Left lobe of liver (tissue), 2 donors: ENCODE measurements at regions not wholly inside any gene's neighbourhood (a gene's known extent, or its start where the extent isn't known, plus 50 kb on each side); places are given as distances from the start of the nearest gene placed in this dataset.
"Not testable (repeated sequence)": the region's sequence is repeated elsewhere in the genome, so short reads cannot be mapped to it uniquely, and the experiment has no call there.

Experiments
- ATAC-seq: fragments of 200-7000 bp; cut with Tn5 transposase; one replicate; pipeline ENCODE4 v1.9.1; 2020; ENCODE audit warnings: mild to moderate bottlenecking, moderate library complexity
- DNase-seq: peaks from one replicate; pipeline ENCODE4 v3.0.0-alpha.2; 2020; ENCODE audit warnings: low spot score
- donor health status: DM: no; HTN: no; CAD: no; lungs with moderate emphysema.
- donor health status: DM: no; HTN: yes; CAD: no.

- ATAC-seq (no peak), DNase-seq (no peak)
Measured at GRCh38 chr7:137110535-137110934, 233.0 kb downstream of the PTN start.

GRCh38 chr7:137110091-137110509, 233.4 kb downstream of the PTN start:
- ATAC-seq (no peak), DNase-seq (no peak)

- ATAC-seq, DNase-seq: not testable (repeated sequence)
Measured at GRCh38 chr7:137107802-137108201, 235.7 kb downstream of the PTN start.

- not testable (repeated sequence) for ATAC-seq, DNase-seq
Measured at GRCh38 chr7:137103526-137103925, 235.1 kb downstream of the CHRM2 start.

GRCh38 chr7:137097111-137097510, 228.7 kb downstream of the CHRM2 start:
- no peak for ATAC-seq
- DNase-seq: no peak

- DNase-seq (no peak), ATAC-seq (no peak)
Measured at GRCh38 chr7:137096607-137097006, 228.2 kb downstream of the CHRM2 start.

GRCh38 chr7:137093198-137093597, 224.7 kb downstream of the CHRM2 start:
- DNase-seq (no peak), ATAC-seq (no peak)

- ATAC-seq (no peak), DNase-seq (no peak)
Measured at GRCh38 chr7:137091396-137091795, 222.9 kb downstream of the CHRM2 start.

GRCh38 chr7:137086896-137087295, 218.4 kb downstream of the CHRM2 start:
- no peak for ATAC-seq
- DNase-seq: no peak

GRCh38 chr7:137084607-137085380, 216.3 kb downstream of the CHRM2 start:
- ATAC-seq: no peak
- DNase-seq: no peak

- DNase-seq: no peak
- no peak for ATAC-seq
Measured at GRCh38 chr7:137082391-137082790, 213.9 kb downstream of the CHRM2 start.

GRCh38 chr7:137081321-137082093, 213.1 kb downstream of the CHRM2 start:
- DNase-seq: peak; percentile 75
- ATAC-seq: peak; percentile 98

GRCh38 chr7:137080516-137081203, 212.2 kb downstream of the CHRM2 start:
- DNase-seq: no peak
- ATAC-seq: no peak

- DNase-seq (no peak), ATAC-seq (no peak)
Measured at GRCh38 chr7:137078781-137079180, 210.3 kb downstream of the CHRM2 start.

GRCh38 chr7:137074391-137075030, 206.1 kb downstream of the CHRM2 start:
- ATAC-seq: no peak
- no peak for DNase-seq

- ATAC-seq: no peak
- DNase-seq: no peak
Measured at GRCh38 chr7:137073571-137074325, 205.3 kb downstream of the CHRM2 start.
